DND-41 (cell line): ENCODE measurements at regions not wholly inside any gene's neighbourhood (a gene's known extent, or its start where the extent isn't known, plus 50 kb on each side); places are given as distances from the start of the nearest gene placed in this dataset.
"Not testable (repeated sequence)": the region's sequence is repeated elsewhere in the genome, so short reads cannot be mapped to it uniquely, and the experiment has no call there.

ENCODE experiments used
- ATAC-seq: fragments of 200-7000 bp; cut with Tn5 transposase; 3 replicates; pipeline ENCODE4 v1.9.1; 2021; ENCODE audit warnings: low read depth; ENCODE audit not compliant: insufficient read depth
- DNase-seq: peaks from one replicate; pipeline ENCODE4 v3.0.0-alpha.2; 2020
- H2AFZ ChIP-seq: 2 replicates; pipeline ENCODE4 v1.6.0; 2012; ENCODE audit warnings: low read depth, low read length
- H3K27ac ChIP-seq: 2 replicates; pipeline ENCODE4 v1.5.1; 2012; ENCODE audit warnings: low read length, inconsistent platforms
- H3K27me3 ChIP-seq: fragments of 200-600 bp; sonication (generic); 2 replicates; pipeline ENCODE4 v1.6.0; 2012; ENCODE audit warnings: low read length, mild to moderate bottlenecking, inconsistent platforms; ENCODE audit not compliant: insufficient read depth, poor library complexity
- H3K36me3 ChIP-seq: 2 replicates; pipeline ENCODE4 v1.5.1; 2012; ENCODE audit warnings: low read length, inconsistent platforms; ENCODE audit not compliant: insufficient read depth
- H3K4me1 ChIP-seq: 2 replicates; pipeline ENCODE4 v1.5.1; 2012; ENCODE audit warnings: mild to moderate bottlenecking, low read length; ENCODE audit not compliant: insufficient read depth
- H3K4me2 ChIP-seq: 2 replicates; pipeline ENCODE4 v1.6.0; 2012; ENCODE audit warnings: mild to moderate bottlenecking, moderate library complexity, low read length, inconsistent platforms; ENCODE audit not compliant: insufficient read depth
- H3K4me3 ChIP-seq, 2 experiments: fragments of 200-600 bp in 1 of 2; shearing (Covaris generic) in 1 of 2; 2 replicates each; pipeline ENCODE4 v1.5.1; 2012 to 2016; ENCODE audit warnings: inconsistent platforms in 2 of 2, low read length in 2 of 2, mild to moderate bottlenecking in 2 of 2, low read depth in 1 of 2, moderate library complexity in 1 of 2
- H3K79me2 ChIP-seq: 2 replicates; pipeline ENCODE4 v1.6.0; 2012; ENCODE audit warnings: low read length, inconsistent platforms; ENCODE audit not compliant: insufficient read depth
- H3K9ac ChIP-seq: 2 replicates; pipeline ENCODE4 v1.6.0; 2012; ENCODE audit warnings: low read depth, mild to moderate bottlenecking, inconsistent platforms, low read length, moderate library complexity
- H3K9me3 ChIP-seq: 2 replicates; pipeline ENCODE4 v1.5.1; 2012; ENCODE audit warnings: low read length, moderate library complexity, mild to moderate bottlenecking, inconsistent platforms; ENCODE audit not compliant: insufficient read depth, severe bottlenecking
- H4K20me1 ChIP-seq: 2 replicates; pipeline ENCODE4 v1.6.0; 2012; ENCODE audit warnings: low read length; ENCODE audit not compliant: insufficient read depth
- CTCF ChIP-seq: IDR thresholded peaks from 2 replicates; pipeline ENCODE4 v1.5.1; 2012; ENCODE audit warnings: borderline replicate concordance, low read length, moderate library complexity, mild to moderate bottlenecking; ENCODE audit not compliant: poor library complexity, severe bottlenecking; ENCODE audit errors: extremely low read depth

- not testable (repeated sequence) for H3K9me3 ChIP-seq, H3K27ac ChIP-seq, H3K36me3 ChIP-seq, DNase-seq, H3K79me2 ChIP-seq, H3K4me3 ChIP-seq, H3K9ac ChIP-seq, ATAC-seq, H2AFZ ChIP-seq, H4K20me1 ChIP-seq, H3K4me1 ChIP-seq, H3K27me3 ChIP-seq, H3K4me2 ChIP-seq
These were observed 919.9 kb upstream of the DEFB115 start for GRCh38 chr20:30337556-30337955.

GRCh38 chr20:30348932-30349331, 908.5 kb upstream of the DEFB115 start:
- not testable (repeated sequence) for ATAC-seq, H3K27me3 ChIP-seq, H3K4me3 ChIP-seq, H3K79me2 ChIP-seq, H4K20me1 ChIP-seq, H3K4me1 ChIP-seq, H2AFZ ChIP-seq, H3K9me3 ChIP-seq, DNase-seq, H3K36me3 ChIP-seq, H3K9ac ChIP-seq, H3K27ac ChIP-seq, H3K4me2 ChIP-seq
- TF ChIP-seq CTCF = peak; percentile 42

DNA sequence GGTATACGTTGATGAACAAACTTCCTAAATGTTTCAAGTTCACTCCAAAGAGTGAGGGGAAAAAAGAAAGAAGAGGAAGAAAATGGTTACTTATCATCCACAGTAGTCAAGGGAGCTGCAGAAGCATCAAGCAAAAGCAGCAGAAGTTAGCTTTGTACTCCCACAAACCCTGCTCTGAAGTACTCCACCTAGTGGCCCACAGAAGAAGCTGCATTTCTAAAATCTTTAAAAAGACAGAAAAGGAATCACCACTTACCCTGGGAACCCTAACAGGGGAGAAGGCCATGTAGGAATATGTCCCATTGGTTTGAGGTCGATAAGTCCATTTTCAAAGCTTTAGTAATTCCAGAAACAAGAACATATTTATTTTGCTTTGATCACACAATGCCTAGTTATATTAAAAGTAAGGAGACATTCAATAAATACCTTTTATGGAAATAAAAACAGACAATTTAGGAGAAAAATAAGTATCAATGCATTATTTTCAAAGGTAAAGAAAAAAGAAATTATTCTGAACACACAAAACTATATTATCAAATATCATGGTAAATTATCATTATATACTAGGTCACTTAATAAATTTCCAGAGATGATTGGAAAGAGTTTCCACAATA, 900.5 kb upstream of the DEFB115 start:
- not testable (repeated sequence) for H3K27ac ChIP-seq, H2AFZ ChIP-seq, H3K9ac ChIP-seq, H3K79me2 ChIP-seq, H3K4me1 ChIP-seq, H3K4me2 ChIP-seq, H3K36me3 ChIP-seq, H3K9me3 ChIP-seq, H4K20me1 ChIP-seq, ATAC-seq, H3K27me3 ChIP-seq, H3K4me3 ChIP-seq
- peak; percentile 62 for TF ChIP-seq CTCF
- DNase-seq = peak; percentile 29

DNA sequence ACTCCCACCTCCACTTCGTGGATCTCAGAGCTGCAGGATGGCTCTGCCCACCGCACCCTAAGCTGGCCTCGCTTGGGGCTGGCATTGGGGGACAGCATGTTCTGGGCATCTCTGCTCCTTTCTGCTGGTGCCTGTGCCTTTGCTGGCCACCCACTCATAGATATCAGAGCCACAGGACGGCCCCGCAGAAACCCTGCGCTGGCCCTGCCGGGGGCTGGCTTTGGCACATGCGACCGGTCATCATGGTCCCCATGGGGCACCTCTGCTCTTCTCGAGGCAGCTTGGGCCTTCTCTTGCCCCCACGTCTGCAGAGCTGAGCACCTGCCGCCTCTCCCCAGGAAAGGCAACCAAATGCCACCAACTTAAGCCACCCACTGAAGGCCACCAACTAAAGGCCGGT, 895.7 kb upstream of the DEFB115 start:
- not testable (repeated sequence) for H3K79me2 ChIP-seq, H3K4me2 ChIP-seq, DNase-seq, H3K27me3 ChIP-seq, H2AFZ ChIP-seq, H3K4me3 ChIP-seq, ATAC-seq, H3K9me3 ChIP-seq, H3K27ac ChIP-seq, H3K4me1 ChIP-seq, H3K36me3 ChIP-seq, H3K9ac ChIP-seq, H4K20me1 ChIP-seq

GRCh38 chr20:30376430-30376766, 881.1 kb upstream of the DEFB115 start:
- peak overlapping the region; percentile 1; the same call in 1 of the 2 replicates for H3K27ac ChIP-seq
- H3K4me1 ChIP-seq = peaks cover 22% of the 10 kb centered on the region
- peak overlapping the region in 1 of 2 experiments; percentile 100; a peak in 2 of 4 replicates for H3K4me3 ChIP-seq
- H3K4me2 ChIP-seq = peak overlapping the region; percentile 77
- DNase-seq, H3K9me3 ChIP-seq, H3K27me3 ChIP-seq, ATAC-seq, H3K36me3 ChIP-seq, H4K20me1 ChIP-seq: not testable (repeated sequence)
- peak overlapping the region; percentile 99 for H3K9ac ChIP-seq
- peaks cover 19% of the 10 kb centered on the region for H3K79me2 ChIP-seq
- peak overlapping the region; percentile 100 for H2AFZ ChIP-seq
